ENCODE measurements at regions not wholly inside any gene's neighbourhood (a gene's known extent, or its start where the extent isn't known, plus 50 kb on each side); places are given as distances from the start of the nearest gene placed in this dataset.
A peak's percentile ranks its signal among the peaks of the same experiment; 100 is the strongest.

GRCh38 chr1:56442290-56442877 is 137.0 kb downstream of the PLPP3 start:
- no peak for DNase-seq

GRCh38 chr1:56441601-56442000 is 137.8 kb downstream of the PLPP3 start:
- no peak for DNase-seq

GRCh38 chr1:56439610-56440264 is 139.6 kb downstream of the PLPP3 start:
- DNase-seq, result peak; percentile 25

GRCh38 chr1:56438901-56439551 is 140.3 kb downstream of the PLPP3 start:
- DNase-seq, result no peak

GRCh38 chr1:56437959-56438358 is 141.4 kb downstream of the PLPP3 start:
- no peak for DNase-seq

- DNase-seq, result no peak
Observed at GRCh38 chr1:56436912-56437417, 142.4 kb downstream of the PLPP3 start.

GRCh38 chr1:56436296-56436695 is 143.1 kb downstream of the PLPP3 start:
- no peak for DNase-seq

- DNase-seq, result peak; percentile 29
Observed at GRCh38 chr1:56435434-56436262, 143.7 kb downstream of the PLPP3 start.

GRCh38 chr1:56434740-56435139 is 144.6 kb downstream of the PLPP3 start:
- DNase-seq, result peak; percentile 22

- no peak for DNase-seq
Observed at GRCh38 chr1:56434025-56434424, 145.3 kb downstream of the PLPP3 start.

- no peak for DNase-seq
Observed at GRCh38 chr1:56433056-56433577, 146.2 kb downstream of the PLPP3 start.

- DNase-seq, result no peak
Observed at GRCh38 chr1:56432166-56432971, 147.0 kb downstream of the PLPP3 start.

GRCh38 chr1:56430141-56430839 is 149.1 kb downstream of the PLPP3 start:
- DNase-seq, result no peak

- peak; percentile 13 for DNase-seq
Observed at GRCh38 chr1:56429288-56429687, 150.1 kb downstream of the PLPP3 start.

GRCh38 chr1:56426587-56427381 is 152.6 kb downstream of the PLPP3 start:
- DNase-seq, result no peak

GRCh38 chr1:56425494-56426037 is 153.8 kb downstream of the PLPP3 start:
- DNase-seq, result no peak

GRCh38 chr1:56424744-56425493 is 154.4 kb downstream of the PLPP3 start:
- DNase-seq, result peak; percentile 30

- no peak for DNase-seq
Observed at GRCh38 chr1:56423716-56424115, 155.6 kb downstream of the PLPP3 start.

GRCh38 chr1:56418151-56418631 is 161.2 kb downstream of the PLPP3 start:
- DNase-seq, result no peak
